AML-193 (cell line): ENCODE measurements at regions not wholly inside any gene's neighbourhood (a gene's known extent, or its start where the extent isn't known, plus 50 kb on each side); places are given as distances from the start of the nearest gene placed in this dataset.
A peak's percentile ranks its signal among the peaks of the same experiment; 100 is the strongest.
"Not testable (repeated sequence)": the region's sequence is repeated elsewhere in the genome, so short reads cannot be mapped to it uniquely, and the experiment has no call there.

Source experiments
- DNase-seq, 2 experiments: peaks; one replicate each; lab custom pipeline; 2025; lab: John Stamatoyannopoulos, UW

- no peak for DNase-seq
These were observed 174.8 kb downstream of the PDGFRA start for GRCh38 chr4:54403700-54404453.

- DNase-seq: not testable (repeated sequence)
These were observed 180.3 kb downstream of the PDGFRA start for GRCh38 chr4:54409270-54409817.

GRCh38 chr4:54414545-54414944, 185.5 kb downstream of the PDGFRA start:
- no peak for DNase-seq

- no peak for DNase-seq
These were observed 188.4 kb downstream of the PDGFRA start for GRCh38 chr4:54417476-54417875.

- no peak for DNase-seq
These were observed 189.4 kb downstream of the PDGFRA start for GRCh38 chr4:54418468-54418867.

- no peak for DNase-seq
These were observed 194.0 kb downstream of the PDGFRA start for GRCh38 chr4:54423066-54423465.

- DNase-seq: no peak
These were observed 198.7 kb downstream of the PDGFRA start for GRCh38 chr4:54427826-54428225.

- no peak for DNase-seq
These were observed 199.8 kb downstream of the PDGFRA start for GRCh38 chr4:54428940-54429339.

GRCh38 chr4:54433686-54434085, 204.6 kb downstream of the PDGFRA start:
- DNase-seq: no peak

- DNase-seq: peak; percentile 8 to 20
These were observed 210.7 kb downstream of the PDGFRA start for GRCh38 chr4:54439831-54440243.

- DNase-seq: peak; percentile 3 to 11
These were observed 211.5 kb downstream of the PDGFRA start for GRCh38 chr4:54440394-54441136.

- DNase-seq: no peak
These were observed 211.9 kb upstream of the KIT start for GRCh38 chr4:54445866-54446265.

- DNase-seq: no peak
These were observed 211.2 kb upstream of the KIT start for GRCh38 chr4:54446581-54446980.

GRCh38 chr4:54447304-54447703, 210.5 kb upstream of the KIT start:
- no peak for DNase-seq

GRCh38 chr4:54449999-54450398, 207.8 kb upstream of the KIT start:
- DNase-seq: no peak

GRCh38 chr4:54466960-54467359, 190.8 kb upstream of the KIT start:
- DNase-seq: not testable (repeated sequence)

GRCh38 chr4:54473077-54473545, 184.6 kb upstream of the KIT start:
- no peak for DNase-seq

- no peak for DNase-seq
These were observed 184.0 kb upstream of the KIT start for GRCh38 chr4:54473798-54474197.

GRCh38 chr4:54475546-54475945, 182.2 kb upstream of the KIT start:
- DNase-seq: no peak

GRCh38 chr4:54482529-54483200, 175.1 kb upstream of the KIT start:
- DNase-seq: no peak

GRCh38 chr4:54484383-54484782, 173.4 kb upstream of the KIT start:
- no peak for DNase-seq

- DNase-seq: no peak
These were observed 170.3 kb upstream of the KIT start for GRCh38 chr4:54487491-54487890.
